ENCODE measurements at regions not wholly inside any gene's neighbourhood (a gene's known extent, or its start where the extent isn't known, plus 50 kb on each side); places are given as distances from the start of the nearest gene placed in this dataset.

DNA sequence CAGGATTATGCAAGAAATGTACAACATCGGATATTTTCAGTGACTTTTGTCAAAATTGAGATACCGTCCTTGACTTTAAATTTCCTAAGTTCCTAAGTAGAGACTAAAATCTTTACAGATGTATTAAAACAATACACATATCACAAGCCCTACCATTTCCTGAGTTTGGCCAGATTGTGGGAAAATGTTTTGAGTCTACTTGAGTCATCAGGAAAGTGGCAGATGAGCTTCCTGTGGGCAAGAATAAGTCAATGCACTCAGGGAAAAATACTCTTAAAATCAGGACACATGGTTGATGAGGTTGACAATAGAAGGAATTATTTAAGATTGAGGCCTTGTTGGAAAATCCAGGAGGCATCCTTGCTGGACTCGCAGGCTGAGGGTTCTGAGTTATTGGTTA, 162.5 kb downstream of the SNX10 start:
- TF ChIP-seq, protein P1, sequence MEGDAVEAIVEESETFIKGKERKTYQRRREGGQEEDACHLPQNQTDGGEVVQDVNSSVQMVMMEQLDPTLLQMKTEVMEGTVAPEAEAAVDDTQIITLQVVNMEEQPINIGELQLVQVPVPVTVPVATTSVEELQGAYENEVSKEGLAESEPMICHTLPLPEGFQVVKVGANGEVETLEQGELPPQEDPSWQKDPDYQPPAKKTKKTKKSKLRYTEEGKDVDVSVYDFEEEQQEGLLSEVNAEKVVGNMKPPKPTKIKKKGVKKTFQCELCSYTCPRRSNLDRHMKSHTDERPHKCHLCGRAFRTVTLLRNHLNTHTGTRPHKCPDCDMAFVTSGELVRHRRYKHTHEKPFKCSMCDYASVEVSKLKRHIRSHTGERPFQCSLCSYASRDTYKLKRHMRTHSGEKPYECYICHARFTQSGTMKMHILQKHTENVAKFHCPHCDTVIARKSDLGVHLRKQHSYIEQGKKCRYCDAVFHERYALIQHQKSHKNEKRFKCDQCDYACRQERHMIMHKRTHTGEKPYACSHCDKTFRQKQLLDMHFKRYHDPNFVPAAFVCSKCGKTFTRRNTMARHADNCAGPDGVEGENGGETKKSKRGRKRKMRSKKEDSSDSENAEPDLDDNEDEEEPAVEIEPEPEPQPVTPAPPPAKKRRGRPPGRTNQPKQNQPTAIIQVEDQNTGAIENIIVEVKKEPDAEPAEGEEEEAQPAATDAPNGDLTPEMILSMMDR (IDR thresholded peaks at IDR 0.05) = no peak
- TF ChIP-seq POLR2A (IDR thresholded peaks at IDR 0.05) = no peak
